ENCODE measurements at regions not wholly inside any gene's neighbourhood (a gene's known extent, or its start where the extent isn't known, plus 50 kb on each side); places are given as distances from the start of the nearest gene placed in this dataset.

GRCh38 chr11:86150847-86151173, 81.9 kb upstream of the PICALM start:
- TF ChIP-seq, protein P1, sequence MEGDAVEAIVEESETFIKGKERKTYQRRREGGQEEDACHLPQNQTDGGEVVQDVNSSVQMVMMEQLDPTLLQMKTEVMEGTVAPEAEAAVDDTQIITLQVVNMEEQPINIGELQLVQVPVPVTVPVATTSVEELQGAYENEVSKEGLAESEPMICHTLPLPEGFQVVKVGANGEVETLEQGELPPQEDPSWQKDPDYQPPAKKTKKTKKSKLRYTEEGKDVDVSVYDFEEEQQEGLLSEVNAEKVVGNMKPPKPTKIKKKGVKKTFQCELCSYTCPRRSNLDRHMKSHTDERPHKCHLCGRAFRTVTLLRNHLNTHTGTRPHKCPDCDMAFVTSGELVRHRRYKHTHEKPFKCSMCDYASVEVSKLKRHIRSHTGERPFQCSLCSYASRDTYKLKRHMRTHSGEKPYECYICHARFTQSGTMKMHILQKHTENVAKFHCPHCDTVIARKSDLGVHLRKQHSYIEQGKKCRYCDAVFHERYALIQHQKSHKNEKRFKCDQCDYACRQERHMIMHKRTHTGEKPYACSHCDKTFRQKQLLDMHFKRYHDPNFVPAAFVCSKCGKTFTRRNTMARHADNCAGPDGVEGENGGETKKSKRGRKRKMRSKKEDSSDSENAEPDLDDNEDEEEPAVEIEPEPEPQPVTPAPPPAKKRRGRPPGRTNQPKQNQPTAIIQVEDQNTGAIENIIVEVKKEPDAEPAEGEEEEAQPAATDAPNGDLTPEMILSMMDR (IDR thresholded peaks at IDR 0.05), result no peak
- Histone ChIP-seq H3K27me3 (ENCODE audit: insufficient read depth in 3 of 3, low read length in 2 of 3) (no peaks in the 10 kb centered on the region), H3K4me1 (peaks cover 18% of the 10 kb centered on the region), H3K9me3 (no peaks in the 10 kb centered on the region), H3K27ac (no peak overlapping the region), H3K36me3 (ENCODE audit: insufficient read depth in 1 of 2, low read depth in 1 of 2) (no peaks in the 10 kb centered on the region), H3K4me3 (no peak overlapping the region)
- no peak for ATAC-seq
- 32 to 64% (median 42%) methylated on average over 2 of the region's 2 CpGs for WGBS, 3 donors
- intact Hi-C loops (cut with DNase I), result no loop called here
- DNase-seq, result no peak

DNA sequence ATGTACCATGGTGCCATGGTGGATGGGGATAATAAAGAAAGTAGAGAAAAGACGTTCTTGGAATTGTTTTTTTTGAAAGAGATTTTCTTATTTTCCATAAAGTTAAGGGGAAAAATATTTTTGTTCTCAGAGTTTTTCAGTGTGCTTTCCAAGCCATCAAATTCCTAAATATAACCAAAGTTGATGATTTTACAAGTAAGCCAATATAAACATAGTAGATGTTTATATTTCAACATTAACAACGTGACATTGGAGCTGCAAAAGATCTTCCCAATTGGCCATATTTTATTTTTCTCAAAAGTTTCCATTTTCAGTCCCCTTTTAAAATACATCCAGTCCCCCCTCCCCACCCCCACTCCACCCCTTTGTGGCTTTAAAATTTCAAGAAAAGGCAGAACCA, 80.9 kb upstream of the PICALM start:
- Histone ChIP-seq H3K36me3 (ENCODE audit: insufficient read depth in 1 of 2, low read depth in 1 of 2) (no peaks in the 10 kb centered on the region), H3K27me3 (ENCODE audit: insufficient read depth in 3 of 3, low read length in 2 of 3) (no peaks in the 10 kb centered on the region), H3K9me3 (no peaks in the 10 kb centered on the region), H3K4me3 (no peak overlapping the region), H3K27ac (no peak overlapping the region), H3K4me1 (peaks cover 18% of the 10 kb centered on the region)
- no peak for ATAC-seq
- WGBS, 3 donors, result 77 to 81% (median 79%) methylated on average over 2 of the region's 2 CpGs
- TF ChIP-seq, protein P1 (IDR thresholded peaks at IDR 0.05), result no peak
- intact Hi-C loops (cut with DNase I), result no loop called here
- no peak for DNase-seq

GRCh38 chr11:86148345-86148747, 79.5 kb upstream of the PICALM start:
- intact Hi-C loops (cut with DNase I), result no loop called here
- H3K9me3 ChIP-seq, result no peaks in the 10 kb centered on the region
- ATAC-seq, result no peak
- no peaks in the 10 kb centered on the region for H3K27me3 ChIP-seq (ENCODE audit: insufficient read depth in 3 of 3, low read length in 2 of 3)
- 89 to 97% (median 94%) methylated on average over 3 of the region's 3 CpGs for WGBS, 3 donors
- DNase-seq, result no peak
- H3K4me3 ChIP-seq, result no peak overlapping the region
- H3K4me1 ChIP-seq, result peaks cover 18% of the 10 kb centered on the region
- H3K36me3 ChIP-seq (ENCODE audit: insufficient read depth in 1 of 2, low read depth in 1 of 2), result no peaks in the 10 kb centered on the region
- TF ChIP-seq, protein P1 (IDR thresholded peaks at IDR 0.05), result no peak
- H3K27ac ChIP-seq, result no peak overlapping the region

- TF ChIP-seq, protein P1 (IDR thresholded peaks at IDR 0.05), result no peak
- no peak for DNase-seq
- no peak for ATAC-seq
- Histone ChIP-seq H3K27ac (no peak overlapping the region), H3K4me3 (no peak overlapping the region), H3K4me1 (peaks cover 17% of the 10 kb centered on the region), H3K36me3 (ENCODE audit: insufficient read depth in 1 of 2, low read depth in 1 of 2) (no peaks in the 10 kb centered on the region), H3K9me3 (no peaks in the 10 kb centered on the region), H3K27me3 (ENCODE audit: insufficient read depth in 3 of 3, low read length in 2 of 3) (no peaks in the 10 kb centered on the region)
- WGBS, 3 donors, result 89 to 92% (median 91%) methylated on average over 3 of the region's 3 CpGs
- intact Hi-C loops (cut with DNase I), result no loop called here
Observed at GRCh38 chr11:86147004-86147403, 78.1 kb upstream of the PICALM start.

DNA sequence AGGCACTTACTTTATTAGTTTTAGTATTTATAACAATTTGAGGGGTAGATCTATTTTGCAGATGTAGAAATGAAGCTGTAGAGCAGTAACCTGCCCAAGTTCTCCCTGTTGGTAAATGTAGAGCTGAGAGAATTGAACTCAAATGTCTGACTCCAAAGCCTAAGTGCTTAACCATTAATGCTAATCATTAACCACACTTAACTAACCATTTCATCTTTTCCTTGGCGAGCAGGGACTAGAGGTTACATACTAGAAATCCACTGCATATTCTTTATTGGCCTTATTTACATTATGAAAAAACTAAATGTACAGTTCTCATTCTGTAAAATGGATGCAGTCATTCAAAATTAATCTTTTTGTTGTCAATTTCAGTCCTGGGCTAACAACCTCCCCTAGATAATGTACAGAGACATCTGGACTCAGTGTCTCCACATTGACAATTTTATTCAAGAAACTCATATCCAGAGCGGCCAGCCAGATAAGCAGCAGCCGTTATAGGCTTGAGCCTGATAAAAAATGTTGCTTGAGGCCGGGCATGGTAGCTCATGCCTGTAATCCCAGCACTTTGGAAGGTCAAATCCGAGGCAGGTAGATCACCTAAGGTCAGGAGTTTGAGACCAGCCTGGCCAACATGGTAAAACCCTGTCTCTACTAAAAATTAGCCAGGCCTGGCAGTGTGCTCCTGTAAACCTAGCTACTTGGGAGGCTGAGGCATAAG, 76.7 kb upstream of the PICALM start:
- H3K36me3 ChIP-seq (ENCODE audit: insufficient read depth in 1 of 2, low read depth in 1 of 2), result no peaks in the 10 kb centered on the region
- peaks cover 5% of the 10 kb centered on the region for H3K4me1 ChIP-seq
- H3K4me3 ChIP-seq, result no peak overlapping the region
- H3K27ac ChIP-seq, result no peak overlapping the region
- H3K27me3 ChIP-seq (ENCODE audit: insufficient read depth in 3 of 3, low read length in 2 of 3), result no peaks in the 10 kb centered on the region
- TF ChIP-seq, protein P1 (IDR thresholded peaks at IDR 0.05), result no peak
- intact Hi-C loops (cut with DNase I), result no loop called here
- DNase-seq, result no peak
- no peaks in the 10 kb centered on the region for H3K9me3 ChIP-seq
- no peak for ATAC-seq
- WGBS, 3 donors, result 86 to 93% (median 93%) methylated on average over 5 of the region's 5 CpGs

Data from psoas muscle (tissue), 7 donors.